Daoy (cell line): ENCODE measurements at regions not wholly inside any gene's neighbourhood (a gene's known extent, or its start where the extent isn't known, plus 50 kb on each side); places are given as distances from the start of the nearest gene placed in this dataset.
A peak's percentile ranks its signal among the peaks of the same experiment; 100 is the strongest.
"Not testable (repeated sequence)": the region's sequence is repeated elsewhere in the genome, so short reads cannot be mapped to it uniquely, and the experiment has no call there.

Source experiments
- DNase-seq: peaks from one replicate; pipeline ENCODE4 v3.0.0-alpha.2; 2015; ENCODE audit warnings: low read depth

DNA sequence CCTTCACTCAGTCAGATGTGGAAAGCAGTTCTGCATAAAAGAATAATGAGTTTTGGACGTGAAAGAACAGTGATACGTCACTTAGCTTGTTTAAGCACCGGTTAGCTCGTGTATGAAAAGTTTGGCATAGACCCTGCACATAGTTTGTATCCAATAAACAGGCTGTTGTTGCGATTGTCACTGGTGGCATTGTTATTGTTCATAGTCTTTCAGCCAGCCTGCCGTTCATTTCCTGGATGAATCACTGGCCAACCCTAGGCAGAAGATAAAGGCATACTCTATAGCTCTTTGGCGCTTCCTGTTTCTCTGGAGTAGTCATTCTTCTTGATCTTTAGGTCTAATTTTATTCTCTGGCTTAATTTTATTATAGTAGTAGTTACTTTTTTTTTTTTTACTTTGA lies 57.8 kb upstream of the ANKRD30A start:
- no peak for DNase-seq

- DNase-seq: not testable (repeated sequence)
Measured at GRCh38 chr10:37062296-37062695, 63.1 kb upstream of the ANKRD30A start.

- DNase-seq: no peak
Measured at GRCh38 chr10:37057261-37057660, 68.1 kb upstream of the ANKRD30A start.

- DNase-seq: no peak
Measured at GRCh38 chr10:37053476-37053875, 71.9 kb upstream of the ANKRD30A start.

GRCh38 chr10:37049982-37050381 lies 75.4 kb upstream of the ANKRD30A start:
- not testable (repeated sequence) for DNase-seq

- not testable (repeated sequence) for DNase-seq
Measured at GRCh38 chr10:37044319-37044718, 81.1 kb upstream of the ANKRD30A start.

DNA sequence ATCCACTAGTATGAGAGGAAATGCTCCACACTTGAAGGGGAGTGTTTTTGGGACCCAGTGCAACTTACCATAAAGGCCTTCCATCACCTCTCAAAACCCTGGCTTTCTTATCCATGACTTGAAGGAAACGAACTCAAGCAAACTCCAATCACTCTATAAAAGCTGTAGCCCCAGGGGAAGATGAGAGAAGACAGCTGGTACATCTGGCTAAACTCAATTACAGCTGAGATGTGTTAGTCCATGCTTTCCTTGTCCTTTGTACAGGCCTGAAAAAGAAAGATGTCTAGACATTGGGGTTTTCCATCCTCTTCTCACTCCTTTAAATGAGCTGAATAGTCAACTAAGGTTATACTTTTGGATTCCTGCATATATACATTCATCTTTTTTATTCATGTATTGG lies 89.5 kb upstream of the ANKRD30A start:
- DNase-seq: no peak

- DNase-seq: no peak
Measured at GRCh38 chr10:37015498-37015897, 109.9 kb upstream of the ANKRD30A start.

DNA sequence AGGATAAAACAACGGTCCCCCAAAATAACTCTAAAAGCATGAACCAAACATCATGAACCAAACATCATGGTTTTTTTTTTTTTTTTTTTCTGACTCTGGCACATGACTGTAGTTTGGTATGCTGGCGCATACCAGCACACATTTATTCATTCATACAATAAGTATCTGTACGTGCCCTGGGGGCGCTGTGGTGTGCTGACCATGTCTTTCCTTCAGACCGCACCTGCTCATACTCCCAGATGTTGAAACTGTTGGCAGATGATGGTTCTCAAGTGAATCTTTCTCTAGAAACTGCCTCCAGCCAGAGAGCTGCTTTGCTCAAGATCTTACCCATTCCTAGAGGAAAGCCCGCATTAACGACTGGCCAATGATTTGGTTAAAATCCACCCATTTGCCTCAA lies 114.7 kb upstream of the ANKRD30A start:
- no peak for DNase-seq

DNA sequence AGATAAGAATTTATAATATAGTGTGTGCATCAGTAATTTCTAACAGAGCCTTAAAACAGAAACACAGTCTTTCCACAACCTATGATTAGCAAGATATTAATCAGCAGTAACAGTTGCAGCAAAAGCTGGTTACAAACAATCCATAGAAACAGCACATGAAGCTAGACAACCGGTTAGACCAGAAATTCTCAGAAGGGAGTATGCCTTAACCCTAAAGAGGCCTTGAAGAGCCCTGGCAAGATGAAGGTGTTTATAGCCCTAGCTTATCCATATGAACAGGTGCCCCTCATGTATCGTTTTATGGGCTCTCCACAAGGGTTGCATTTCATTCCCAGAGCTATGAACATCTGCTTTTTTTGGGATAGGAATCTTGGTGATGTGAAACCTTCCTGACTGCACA lies 117.1 kb upstream of the ANKRD30A start:
- DNase-seq: not testable (repeated sequence)

DNA sequence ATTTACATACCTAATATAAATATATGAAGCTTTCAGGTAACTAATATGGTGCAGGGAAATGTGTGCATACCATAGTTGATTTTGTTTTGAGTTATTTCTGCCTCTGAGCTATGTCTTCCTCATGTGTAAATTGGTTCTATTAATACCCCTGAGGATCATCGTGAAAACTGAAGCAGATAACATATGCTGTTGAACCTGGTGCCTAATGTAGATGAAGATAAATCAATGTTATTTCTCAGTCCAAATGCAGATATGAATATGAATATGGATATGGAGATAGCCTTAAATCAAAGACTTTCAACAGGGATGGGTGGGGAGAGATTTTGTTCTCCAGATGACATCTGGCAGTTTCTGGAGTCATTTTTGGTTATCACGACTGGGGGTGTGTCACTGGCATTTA lies 122.3 kb upstream of the ANKRD30A start:
- no peak for DNase-seq

GRCh38 chr10:36995806-36996205 lies 129.6 kb upstream of the ANKRD30A start:
- DNase-seq: not testable (repeated sequence)

DNA sequence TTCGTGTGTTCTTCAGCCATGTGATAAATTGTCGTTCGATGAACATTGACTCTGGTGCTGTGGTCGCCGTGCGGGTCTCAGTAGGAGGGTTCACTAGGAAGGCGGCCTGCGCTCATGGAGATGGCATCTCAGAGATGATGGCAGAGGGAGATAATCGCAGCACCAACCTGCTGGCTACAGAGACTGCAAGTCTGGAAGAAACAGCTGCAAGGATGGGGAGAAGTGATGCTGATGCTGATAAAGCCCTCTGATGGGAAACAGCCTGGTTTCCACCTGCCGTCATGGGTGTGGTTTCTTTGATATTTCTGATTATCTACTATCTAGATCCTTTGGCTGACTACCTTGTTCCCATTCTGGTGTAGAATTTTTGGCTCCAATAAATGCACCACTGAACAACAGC lies 130.5 kb upstream of the ANKRD30A start:
- DNase-seq: no peak

GRCh38 chr10:36989233-36989632 lies 136.2 kb upstream of the ANKRD30A start:
- DNase-seq: no peak

GRCh38 chr10:36946598-36946997 lies 178.8 kb upstream of the ANKRD30A start:
- DNase-seq: no peak

- DNase-seq: no peak
Measured at GRCh38 chr10:36943544-36943943, 181.9 kb upstream of the ANKRD30A start.

DNA sequence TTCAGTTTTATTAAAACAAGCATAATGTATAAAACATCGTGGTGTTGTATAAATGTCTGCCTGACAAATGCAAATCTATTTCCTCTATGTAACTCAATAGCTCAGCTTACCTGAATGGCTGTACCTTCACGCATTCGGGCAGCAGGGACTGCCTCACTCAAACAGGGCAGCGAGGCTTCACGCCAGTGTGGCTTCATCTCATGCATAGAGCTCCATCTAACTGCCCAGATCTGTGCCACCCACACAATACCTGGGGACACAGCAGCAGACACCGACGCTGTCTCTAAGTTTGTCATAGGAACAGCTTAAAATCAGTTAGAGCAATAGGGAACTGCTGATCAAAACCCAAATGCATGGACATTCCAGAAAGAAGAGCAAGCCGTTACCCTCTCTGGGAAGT lies 182.8 kb upstream of the ANKRD30A start:
- DNase-seq: no peak

DNA sequence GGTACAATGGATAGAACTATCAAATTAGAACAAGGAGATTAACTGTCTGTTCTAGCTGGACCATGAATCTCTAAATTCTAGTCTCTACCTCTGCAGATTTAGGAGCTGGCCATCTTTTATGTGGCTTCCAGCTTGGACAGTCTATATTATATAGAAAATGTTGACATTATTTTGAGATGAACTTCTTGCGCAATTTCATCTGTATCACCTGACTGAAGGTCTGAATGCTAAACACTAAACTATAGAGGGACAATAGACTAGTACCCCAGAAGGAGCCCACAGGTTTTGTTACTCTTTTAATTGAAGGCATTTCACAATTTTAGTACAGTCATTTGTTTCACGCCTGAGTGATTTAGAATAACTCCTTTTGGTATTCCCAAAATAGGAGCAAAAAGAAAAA lies 222.4 kb upstream of the ANKRD30A start:
- DNase-seq: no peak

- DNase-seq: no peak
Measured at GRCh38 chr10:36899652-36900051, 225.7 kb upstream of the ANKRD30A start.

GRCh38 chr10:36888925-36889573 lies 236.3 kb upstream of the ANKRD30A start:
- DNase-seq: peak; percentile 34

DNA sequence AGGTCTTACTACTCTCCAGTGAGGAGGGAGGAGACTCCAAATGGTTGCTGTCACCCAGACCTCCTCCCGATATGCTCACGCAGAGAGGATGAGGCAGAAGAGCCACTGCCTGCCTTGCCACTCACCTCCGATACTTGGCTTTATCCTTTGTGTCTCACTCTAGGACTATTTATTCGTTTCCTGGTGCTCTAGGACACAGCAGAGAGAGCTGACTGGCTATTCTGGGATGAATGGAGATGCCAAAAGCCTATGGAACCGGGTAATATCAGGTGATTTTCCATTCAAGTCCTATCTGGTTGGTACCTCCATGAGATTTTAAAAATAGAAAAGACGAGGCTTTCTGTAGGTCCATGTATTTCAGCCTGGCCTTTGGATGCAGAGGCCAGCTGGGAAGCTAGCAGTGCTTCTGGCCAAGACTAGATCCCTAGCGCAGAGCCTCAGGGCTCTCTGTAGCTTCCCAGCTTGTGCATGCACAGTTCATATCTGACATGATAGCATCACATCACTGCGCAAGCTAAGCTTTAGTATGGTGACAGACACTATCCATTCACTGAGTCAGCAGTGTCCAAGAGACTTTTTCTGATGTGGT lies 239.0 kb upstream of the ANKRD30A start:
- DNase-seq: no peak

GRCh38 chr10:36885746-36886145 lies 239.7 kb upstream of the ANKRD30A start:
- DNase-seq: no peak

DNA sequence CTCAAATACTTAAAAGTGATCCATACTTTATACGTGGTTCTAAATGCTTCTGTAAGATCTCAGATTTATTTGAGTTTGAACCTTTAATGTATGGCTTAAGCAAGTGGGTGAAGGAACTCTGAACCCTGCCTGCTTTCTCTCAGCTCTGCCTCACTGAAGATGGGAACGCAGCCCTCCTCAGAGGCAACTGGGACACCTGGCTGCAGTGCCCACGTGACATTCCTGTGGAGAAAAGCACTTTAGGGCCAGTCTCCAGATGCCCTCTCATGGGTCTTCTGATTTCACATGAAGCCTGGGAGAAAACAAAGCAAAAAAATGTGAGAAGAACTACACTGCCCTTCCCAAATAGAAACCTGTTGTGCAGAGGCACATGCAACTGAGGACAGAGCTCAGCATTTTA lies 242.6 kb upstream of the ANKRD30A start:
- DNase-seq: no peak

DNA sequence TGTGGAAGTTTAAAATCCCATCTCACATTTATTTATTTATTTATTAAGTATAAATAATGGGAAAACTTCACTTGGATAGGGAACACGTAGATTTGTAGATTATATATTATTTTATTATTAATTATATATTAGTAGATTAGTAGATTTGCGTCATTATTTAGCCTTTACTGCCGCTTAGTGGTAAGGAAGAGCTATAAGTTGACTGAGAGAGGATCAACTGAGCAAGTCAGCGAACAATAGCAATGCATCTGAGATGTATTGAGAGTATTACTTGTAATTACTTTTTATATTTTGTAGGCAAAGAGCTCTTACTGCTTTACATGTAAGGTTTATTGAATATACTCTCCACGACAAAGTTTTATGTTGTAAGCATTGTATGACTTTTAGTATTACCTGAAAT lies 244.5 kb upstream of the ANKRD30A start:
- peak; percentile 10 for DNase-seq
